ENCODE measurements at regions not wholly inside any gene's neighbourhood (a gene's known extent, or its start where the extent isn't known, plus 50 kb on each side); places are given as distances from the start of the nearest gene placed in this dataset.

DNA sequence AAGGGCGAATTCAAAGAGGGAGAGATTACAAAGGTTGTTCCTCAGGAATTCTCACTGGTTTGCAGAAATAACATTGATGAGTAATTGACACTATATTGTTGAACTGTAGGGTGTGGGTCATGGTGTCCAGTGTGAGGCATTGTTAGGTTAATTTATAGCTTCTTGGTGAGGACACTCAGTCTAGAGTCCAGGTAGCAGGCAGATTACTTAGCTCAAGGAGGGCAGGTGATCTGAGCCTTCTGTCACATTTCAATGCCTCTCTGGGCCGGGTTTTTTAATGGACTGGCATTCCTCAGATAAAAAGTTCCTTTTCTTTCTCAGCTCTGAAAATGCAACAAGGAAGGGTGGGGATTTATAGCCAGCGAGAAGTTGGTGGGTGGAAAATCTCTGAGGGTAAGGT is 194.2 kb upstream of the PROK2 start:
- Histone ChIP-seq H2BK12ac (ENCODE audit: insufficient read length, low read depth, low read length) (no peak overlapping the region), H3K18ac (ENCODE audit: insufficient read length, low read depth, low read length) (no peak overlapping the region), H3T11ph (ENCODE audit: low read length) (no peak overlapping the region), H3K23me2 (ENCODE audit: insufficient read length, low read depth, low read length, poor library complexity, severe bottlenecking) (no peaks in the 10 kb centered on the region), H3K27ac (ENCODE audit: insufficient read length, low read depth, low read length) (no peak overlapping the region), H3K4ac (ENCODE audit: low read depth, low read length) (no peak overlapping the region), H4K20me1 (ENCODE audit: control insufficient read depth, insufficient read depth, insufficient read length) (no peaks in the 10 kb centered on the region), H2AK5ac (ENCODE audit: insufficient read length, low read length) (no peak overlapping the region), H3K9me3 (ENCODE audit: control insufficient read depth, low read depth, low read length) (no peaks in the 10 kb centered on the region), H3K27me3 (ENCODE audit: insufficient read depth, low read length) (no peaks in the 10 kb centered on the region; the same call in 1 of the 2 replicates), H3K14ac (ENCODE audit: insufficient read depth, low read length) (no peak overlapping the region), H2BK120ac (ENCODE audit: low read depth, low read length, poor library complexity, severe bottlenecking) (no peak overlapping the region), H3K4me1 (ENCODE audit: insufficient read depth, low read length) (no peaks in the 10 kb centered on the region), H2BK20ac (ENCODE audit: low read depth, low read length, poor library complexity, severe bottlenecking) (no peak overlapping the region), H3K79me1 (ENCODE audit: insufficient read depth, low read depth, low read length, poor library complexity, severe bottlenecking) (no peaks in the 10 kb centered on the region), H4K91ac (ENCODE audit: insufficient read length, low read depth, low read length) (no peak overlapping the region), H4K5ac (ENCODE audit: insufficient read length, low read depth, low read length) (no peak overlapping the region), H2BK15ac (ENCODE audit: low read depth, low read length) (no peak overlapping the region), H3K9ac (ENCODE audit: extremely low read depth, insufficient read length, low read length) (no peak overlapping the region), H3K23ac (ENCODE audit: insufficient read length, low read depth, low read length) (no peak overlapping the region), H4K8ac (replicated peaks; ENCODE audit: insufficient read length, low read depth, low read length) (no peak overlapping the region), H2AFZ (ENCODE audit: low read length) (no peak overlapping the region), H3K4me2 (ENCODE audit: insufficient read depth, insufficient read length, low read length) (no peak overlapping the region), H2BK5ac (ENCODE audit: insufficient read length, low read length) (no peak overlapping the region), H3K56ac (ENCODE audit: insufficient read length, low read depth, low read length) (no peak overlapping the region), H3K79me2 (ENCODE audit: insufficient read depth, low read length) (no peaks in the 10 kb centered on the region)
- Mint-ChIP-seq H3K27me3 (ENCODE audit: low read depth) (no peaks in the 10 kb centered on the region; the same call in 1 of the 2 replicates), H3K27ac (no peak overlapping the region), H3K36me3 (ENCODE audit: insufficient read depth in 1 of 3, low read depth in 3 of 3) (no peaks in the 10 kb centered on the region; a peak in 1 of 7 replicates), H3K9me3 (no peaks in the 10 kb centered on the region; a peak in 1 of 5 replicates), H3K4me3 (no peak overlapping the region; a peak in 1 of 5 replicates), H3K4me1 (peaks cover 17 to 19% of the 10 kb centered on the region in 2 experiments)
- TF ChIP-seq CTCF (conservative IDR thresholded peaks at IDR 0.05) = no peak
- WGBS (ENCODE audit: extremely low coverage, insufficient read length, low lambda C conversion rate) = no CpG with 5 or more reads among the region's 3 CpGs
- no peak for DNase-seq

Measured in H9 (cell line).